GM19463 (cell line): ENCODE measurements at regions not wholly inside any gene's neighbourhood (a gene's known extent, or its start where the extent isn't known, plus 50 kb on each side); places are given as distances from the start of the nearest gene placed in this dataset.

Experiments used
- ATAC-seq: cut with Tn5 transposase; IDR thresholded peaks from one replicate; pipeline ENCODE4 v1.9.1; 2021; ENCODE audit warnings: mild to moderate bottlenecking, moderate library complexity; ENCODE audit not compliant: unreplicated experiment

GRCh38 chr12:58519839-58520238 is 400.5 kb downstream of the LRIG3 start:
- no peak for ATAC-seq

GRCh38 chr12:58521152-58521551 is 399.2 kb downstream of the LRIG3 start:
- no peak for ATAC-seq

- ATAC-seq = no peak
Observed at GRCh38 chr12:58521796-58522195, 398.5 kb downstream of the LRIG3 start.

GRCh38 chr12:58523360-58523759 is 396.9 kb downstream of the LRIG3 start:
- ATAC-seq = no peak

- no peak for ATAC-seq
Observed at GRCh38 chr12:58528271-58528670, 392.0 kb downstream of the LRIG3 start.

GRCh38 chr12:58529114-58529665 is 391.1 kb downstream of the LRIG3 start:
- no peak for ATAC-seq

GRCh38 chr12:58529897-58530741 is 390.2 kb downstream of the LRIG3 start:
- no peak for ATAC-seq

GRCh38 chr12:58530742-58531062 is 389.6 kb downstream of the LRIG3 start:
- no peak for ATAC-seq

GRCh38 chr12:58532855-58533608 is 387.3 kb downstream of the LRIG3 start:
- ATAC-seq = no peak

GRCh38 chr12:58533652-58534051 is 386.7 kb downstream of the LRIG3 start:
- ATAC-seq = no peak

- no peak for ATAC-seq
Observed at GRCh38 chr12:58537278-58537677, 383.0 kb downstream of the LRIG3 start.

- ATAC-seq = no peak
Observed at GRCh38 chr12:58539295-58539694, 381.0 kb downstream of the LRIG3 start.

GRCh38 chr12:58540480-58541299 is 379.6 kb downstream of the LRIG3 start:
- ATAC-seq = peak; percentile 60

- no peak for ATAC-seq
Observed at GRCh38 chr12:58541300-58541690, 379.0 kb downstream of the LRIG3 start.

GRCh38 chr12:58544281-58544680 is 376.0 kb downstream of the LRIG3 start:
- ATAC-seq = no peak

- no peak for ATAC-seq
Observed at GRCh38 chr12:58547217-58547616, 373.1 kb downstream of the LRIG3 start.

GRCh38 chr12:58548801-58549200 is 371.5 kb downstream of the LRIG3 start:
- no peak for ATAC-seq

- no peak for ATAC-seq
Observed at GRCh38 chr12:58554522-58555157, 365.7 kb downstream of the LRIG3 start.

GRCh38 chr12:58557171-58557570 is 363.1 kb downstream of the LRIG3 start:
- ATAC-seq = no peak

- ATAC-seq = no peak
Observed at GRCh38 chr12:58557661-58558060, 362.6 kb downstream of the LRIG3 start.

GRCh38 chr12:58563621-58564020 is 356.7 kb downstream of the LRIG3 start:
- ATAC-seq = no peak
